ENCODE measurements at regions not wholly inside any gene's neighbourhood (a gene's known extent, or its start where the extent isn't known, plus 50 kb on each side); places are given as distances from the start of the nearest gene placed in this dataset.
"Not testable (repeated sequence)": the region's sequence is repeated elsewhere in the genome, so short reads cannot be mapped to it uniquely, and the experiment has no call there.

- Mint-ChIP-seq H3K9me3 (ENCODE audit: insufficient read depth) (no peaks in the 10 kb centered on the region), H3K4me3 (no peak overlapping the region), H3K27me3 (peaks cover 71% of the 10 kb centered on the region), H3K27ac (no peak overlapping the region), H3K4me1 (peaks cover 20% of the 10 kb centered on the region)
- no peak for ATAC-seq (ENCODE audit: low read depth)
- H3K9ac ChIP-seq (ENCODE audit: low read length): no peak overlapping the region
- H3K27ac ChIP-seq (ENCODE audit: low read length in 2 of 2): no peak overlapping the region
- peaks cover 0 to 60% (median 32%) of the 10 kb centered on the region in 4 experiments for H3K27me3 ChIP-seq (replicated peaks in 1 of 4; ENCODE audit: control extremely low read depth in 1 of 4, control insufficient read depth in 3 of 4, insufficient read depth in 4 of 4, low read length in 3 of 4)
- WGBS (ENCODE audit: insufficient coverage): 84% methylated on average over 14 of the region's 19 CpGs
- TF ChIP-seq, protein P1, sequence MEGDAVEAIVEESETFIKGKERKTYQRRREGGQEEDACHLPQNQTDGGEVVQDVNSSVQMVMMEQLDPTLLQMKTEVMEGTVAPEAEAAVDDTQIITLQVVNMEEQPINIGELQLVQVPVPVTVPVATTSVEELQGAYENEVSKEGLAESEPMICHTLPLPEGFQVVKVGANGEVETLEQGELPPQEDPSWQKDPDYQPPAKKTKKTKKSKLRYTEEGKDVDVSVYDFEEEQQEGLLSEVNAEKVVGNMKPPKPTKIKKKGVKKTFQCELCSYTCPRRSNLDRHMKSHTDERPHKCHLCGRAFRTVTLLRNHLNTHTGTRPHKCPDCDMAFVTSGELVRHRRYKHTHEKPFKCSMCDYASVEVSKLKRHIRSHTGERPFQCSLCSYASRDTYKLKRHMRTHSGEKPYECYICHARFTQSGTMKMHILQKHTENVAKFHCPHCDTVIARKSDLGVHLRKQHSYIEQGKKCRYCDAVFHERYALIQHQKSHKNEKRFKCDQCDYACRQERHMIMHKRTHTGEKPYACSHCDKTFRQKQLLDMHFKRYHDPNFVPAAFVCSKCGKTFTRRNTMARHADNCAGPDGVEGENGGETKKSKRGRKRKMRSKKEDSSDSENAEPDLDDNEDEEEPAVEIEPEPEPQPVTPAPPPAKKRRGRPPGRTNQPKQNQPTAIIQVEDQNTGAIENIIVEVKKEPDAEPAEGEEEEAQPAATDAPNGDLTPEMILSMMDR (IDR thresholded peaks at IDR 0.05): no peak
- TF ChIP-seq EZH2 (IDR thresholded peaks at IDR 0.05; ENCODE audit: borderline replicate concordance, insufficient read depth, low read depth, low read length, poor library complexity, severe bottlenecking): no peak
- intact Hi-C loops (cut with micrococcal nuclease): no loop called here
- no peak for DNase-seq
- peaks cover 0 to 18% (median 0%) of the 10 kb centered on the region in 3 donors for H3K9me3 ChIP-seq (ENCODE audit: control extremely low read depth in 1 of 3, control insufficient read depth in 2 of 3, insufficient read depth in 1 of 3, low read length in 2 of 3)
- no peak overlapping the region for H3K4me2 ChIP-seq (replicated peaks; ENCODE audit: low read depth, low read length, poor library complexity, severe bottlenecking)
- no peaks in the 10 kb centered on the region for H3K79me2 ChIP-seq (ENCODE audit: control insufficient read depth, insufficient read depth, low read length)
- no peak overlapping the region for H2AFZ ChIP-seq (ENCODE audit: insufficient read depth, low read depth, low read length, poor library complexity, severe bottlenecking)
- H3K4me1 ChIP-seq (ENCODE audit: control insufficient read depth in 2 of 2, insufficient read depth in 2 of 2, low read length in 2 of 2): peaks cover 33 to 36% of the 10 kb centered on the region in 2 donors
- no peak overlapping the region for H3K4me3 ChIP-seq (ENCODE audit: control extremely low read depth in 1 of 5, extremely low read depth in 1 of 5, insufficient read depth in 1 of 5, low read depth in 2 of 5, low read length in 4 of 5)
- POLR2A ChIA-PET: no interaction called here
- CTCF ChIA-PET: interaction anchor here (1.2 kb wide), 1 partner anchor 146 kb away, joined by 3 read pairs; no protein-coding TSS in a partner anchor
- no peaks in the 10 kb centered on the region for H4K20me1 ChIP-seq (ENCODE audit: control insufficient read depth, insufficient read depth, low read length, poor library complexity, severe bottlenecking)
- H3K36me3 ChIP-seq (replicated peaks in 1 of 2; ENCODE audit: control extremely low read depth in 1 of 2, control insufficient read depth in 1 of 2, extremely low read depth in 1 of 2, insufficient read depth in 2 of 2, low read length in 1 of 2): no peaks in the 10 kb centered on the region
Measured at GRCh38 chr7:155383756-155384491, 74.0 kb upstream of the EN2 start.

GRCh38 chr7:155384751-155385150, 73.2 kb upstream of the EN2 start:
- TF ChIP-seq EZH2 (IDR thresholded peaks at IDR 0.05; ENCODE audit: borderline replicate concordance, insufficient read depth, low read depth, low read length, poor library complexity, severe bottlenecking): no peak
- TF ChIP-seq, protein P1 (IDR thresholded peaks at IDR 0.05): no peak
- H3K9me3 ChIP-seq (ENCODE audit: control extremely low read depth in 1 of 3, control insufficient read depth in 2 of 3, insufficient read depth in 1 of 3, low read length in 2 of 3): peaks cover 0 to 18% (median 0%) of the 10 kb centered on the region in 3 donors
- DNase-seq (no peak), ATAC-seq (ENCODE audit: low read depth) (no peak)
- Mint-ChIP-seq H3K9me3 (ENCODE audit: insufficient read depth) (no peaks in the 10 kb centered on the region), H3K27me3 (peaks cover 69% of the 10 kb centered on the region), H3K4me3 (no peak overlapping the region), H3K4me1 (peaks cover 18% of the 10 kb centered on the region), H3K27ac (no peak overlapping the region)
- no peak overlapping the region for H3K4me2 ChIP-seq (replicated peaks; ENCODE audit: low read depth, low read length, poor library complexity, severe bottlenecking)
- H4K20me1 ChIP-seq (ENCODE audit: control insufficient read depth, insufficient read depth, low read length, poor library complexity, severe bottlenecking): no peaks in the 10 kb centered on the region
- H3K4me1 ChIP-seq (ENCODE audit: control insufficient read depth in 2 of 2, insufficient read depth in 2 of 2, low read length in 2 of 2): peaks cover 28 to 31% of the 10 kb centered on the region in 2 donors
- ChIA-PET POLR2A (no interaction called here), CTCF (interaction anchor here (1.2 kb wide), 1 partner anchor 145 kb away, joined by 3 read pairs; no protein-coding TSS in a partner anchor)
- no peaks in the 10 kb centered on the region for H3K36me3 ChIP-seq (replicated peaks in 1 of 2; ENCODE audit: control extremely low read depth in 1 of 2, control insufficient read depth in 1 of 2, extremely low read depth in 1 of 2, insufficient read depth in 2 of 2, low read length in 1 of 2)
- H3K27me3 ChIP-seq (replicated peaks in 1 of 4; ENCODE audit: control extremely low read depth in 1 of 4, control insufficient read depth in 3 of 4, insufficient read depth in 4 of 4, low read length in 3 of 4): peaks cover 0 to 52% (median 24%) of the 10 kb centered on the region in 4 experiments
- no peak overlapping the region for H3K27ac ChIP-seq (ENCODE audit: low read length in 2 of 2)
- intact Hi-C loops (cut with micrococcal nuclease): no loop called here
- no peak overlapping the region for H2AFZ ChIP-seq (ENCODE audit: insufficient read depth, low read depth, low read length, poor library complexity, severe bottlenecking)
- no peak overlapping the region for H3K4me3 ChIP-seq (ENCODE audit: control extremely low read depth in 1 of 5, extremely low read depth in 1 of 5, insufficient read depth in 1 of 5, low read depth in 2 of 5, low read length in 4 of 5)
- 96% methylated on average over 8 of the region's 8 CpGs for WGBS (ENCODE audit: insufficient coverage)
- no peak overlapping the region for H3K9ac ChIP-seq (ENCODE audit: low read length)
- no peaks in the 10 kb centered on the region for H3K79me2 ChIP-seq (ENCODE audit: control insufficient read depth, insufficient read depth, low read length)

DNA sequence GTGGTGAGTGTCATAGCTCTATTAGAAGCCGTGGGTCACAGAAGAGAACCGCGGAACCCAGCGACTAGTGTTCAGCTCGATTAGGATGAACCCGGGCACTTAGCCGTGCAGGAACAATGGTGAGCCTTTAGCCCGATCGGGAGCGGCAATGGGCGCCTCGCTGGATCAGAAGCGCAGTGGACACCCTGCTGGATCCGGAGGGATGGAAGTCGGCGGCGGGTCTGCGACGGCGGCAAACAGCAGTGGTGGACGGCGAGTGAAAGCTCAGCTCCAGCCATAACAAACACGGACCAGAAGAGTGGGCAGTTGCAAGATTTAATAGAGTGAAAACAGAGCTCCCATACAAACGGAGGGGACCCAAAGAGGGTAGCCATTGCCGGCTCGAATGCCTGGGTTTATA, 72.7 kb upstream of the EN2 start:
- H3K9ac ChIP-seq (ENCODE audit: low read length); H3K4me2 ChIP-seq (replicated peaks; ENCODE audit: low read depth, low read length, poor library complexity, severe bottlenecking); H3K4me3 Mint-ChIP-seq; H3K79me2 ChIP-seq (ENCODE audit: control insufficient read depth, insufficient read depth, low read length); H3K27ac Mint-ChIP-seq; H3K4me3 ChIP-seq (ENCODE audit: control extremely low read depth in 1 of 5, extremely low read depth in 1 of 5, insufficient read depth in 1 of 5, low read depth in 2 of 5, low read length in 4 of 5); DNase-seq; POLR2A ChIA-PET; H3K27ac ChIP-seq (ENCODE audit: low read length in 2 of 2); H4K20me1 ChIP-seq (ENCODE audit: control insufficient read depth, insufficient read depth, low read length, poor library complexity, severe bottlenecking); H2AFZ ChIP-seq (ENCODE audit: insufficient read depth, low read depth, low read length, poor library complexity, severe bottlenecking); ATAC-seq (ENCODE audit: low read depth); H3K36me3 ChIP-seq (replicated peaks in 1 of 2; ENCODE audit: control extremely low read depth in 1 of 2, control insufficient read depth in 1 of 2, extremely low read depth in 1 of 2, insufficient read depth in 2 of 2, low read length in 1 of 2); H3K9me3 Mint-ChIP-seq (ENCODE audit: insufficient read depth); intact Hi-C loops (cut with micrococcal nuclease): not testable (repeated sequence)
- peaks cover 69% of the 10 kb centered on the region for H3K27me3 Mint-ChIP-seq
- Histone ChIP-seq H3K9me3 (ENCODE audit: control extremely low read depth in 1 of 3, control insufficient read depth in 2 of 3, insufficient read depth in 1 of 3, low read length in 2 of 3) (peaks cover 0 to 18% (median 0%) of the 10 kb centered on the region in 3 donors), H3K27me3 (replicated peaks in 1 of 4; ENCODE audit: control extremely low read depth in 1 of 4, control insufficient read depth in 3 of 4, insufficient read depth in 4 of 4, low read length in 3 of 4) (peaks cover 0 to 48% (median 21%) of the 10 kb centered on the region in 4 experiments), H3K4me1 (ENCODE audit: control insufficient read depth in 2 of 2, insufficient read depth in 2 of 2, low read length in 2 of 2) (peaks cover 26% of the 10 kb centered on the region in 2 donors)
- peaks cover 16% of the 10 kb centered on the region for H3K4me1 Mint-ChIP-seq
- 93% methylated on average over 26 of the region's 26 CpGs for WGBS (ENCODE audit: insufficient coverage)
- CTCF ChIA-PET: interaction anchor here (1.0 to 1.2 kb wide), 2 partner anchors 9 to 145 kb away, joined by 3 read pairs; no protein-coding TSS in a partner anchor

Data from B cell (primary cell).